ENCODE measurements at regions not wholly inside any gene's neighbourhood (a gene's known extent, or its start where the extent isn't known, plus 50 kb on each side); places are given as distances from the start of the nearest gene placed in this dataset.

- POLR2A ChIA-PET: no interaction called here
- Histone ChIP-seq H3K27me3 (replicated peaks in 1 of 4; ENCODE audit: control extremely low read depth in 1 of 4, control insufficient read depth in 3 of 4, insufficient read depth in 4 of 4, low read length in 3 of 4) (peaks cover 0 to 21% (median 3%) of the 10 kb centered on the region in 4 experiments), H3K36me3 (replicated peaks in 1 of 2; ENCODE audit: control extremely low read depth in 1 of 2, control insufficient read depth in 1 of 2, extremely low read depth in 1 of 2, insufficient read depth in 2 of 2, low read length in 1 of 2) (no peaks in the 10 kb centered on the region), H3K9ac (ENCODE audit: low read length) (no peak overlapping the region), H3K4me2 (replicated peaks; ENCODE audit: low read depth, low read length, poor library complexity, severe bottlenecking) (no peak overlapping the region), H3K79me2 (ENCODE audit: control insufficient read depth, insufficient read depth, low read length) (no peaks in the 10 kb centered on the region), H3K4me3 (ENCODE audit: control extremely low read depth in 1 of 5, extremely low read depth in 1 of 5, insufficient read depth in 1 of 5, low read depth in 2 of 5, low read length in 4 of 5) (no peak overlapping the region), H3K9me3 (ENCODE audit: control extremely low read depth in 1 of 3, control insufficient read depth in 2 of 3, insufficient read depth in 1 of 3, low read length in 2 of 3) (peaks cover 0 to 16% (median 0%) of the 10 kb centered on the region in 3 donors), H3K4me1 (ENCODE audit: control insufficient read depth in 2 of 2, insufficient read depth in 2 of 2, low read length in 2 of 2) (peaks cover 0 to 5% of the 10 kb centered on the region in 2 donors), H3K27ac (ENCODE audit: low read length in 2 of 2) (no peak overlapping the region), H2AFZ (ENCODE audit: insufficient read depth, low read depth, low read length, poor library complexity, severe bottlenecking) (no peak overlapping the region), H4K20me1 (ENCODE audit: control insufficient read depth, insufficient read depth, low read length, poor library complexity, severe bottlenecking) (no peaks in the 10 kb centered on the region)
- no peaks in the 10 kb centered on the region for H3K9me3 Mint-ChIP-seq (ENCODE audit: insufficient read depth)
- ATAC-seq (ENCODE audit: low read depth) (no peak), DNase-seq (no peak)
- no peak overlapping the region for H3K27ac Mint-ChIP-seq
- CTCF ChIA-PET: interaction anchor here (1.3 kb wide), 1 partner anchor 385 kb away, joined by 3 read pairs; no protein-coding TSS in a partner anchor
- H3K4me1 Mint-ChIP-seq: no peaks in the 10 kb centered on the region
- intact Hi-C loops (cut with micrococcal nuclease): loop anchor here (5.0 kb wide), 1 partner anchor 382 kb away; no protein-coding TSS in a partner anchor
- no peak overlapping the region for H3K4me3 Mint-ChIP-seq
- WGBS (ENCODE audit: insufficient coverage): 91% methylated on average over 4 of the region's 4 CpGs
- TF ChIP-seq EZH2 (IDR thresholded peaks at IDR 0.05; ENCODE audit: borderline replicate concordance, insufficient read depth, low read depth, low read length, poor library complexity, severe bottlenecking): no peak
- TF ChIP-seq, protein P1, sequence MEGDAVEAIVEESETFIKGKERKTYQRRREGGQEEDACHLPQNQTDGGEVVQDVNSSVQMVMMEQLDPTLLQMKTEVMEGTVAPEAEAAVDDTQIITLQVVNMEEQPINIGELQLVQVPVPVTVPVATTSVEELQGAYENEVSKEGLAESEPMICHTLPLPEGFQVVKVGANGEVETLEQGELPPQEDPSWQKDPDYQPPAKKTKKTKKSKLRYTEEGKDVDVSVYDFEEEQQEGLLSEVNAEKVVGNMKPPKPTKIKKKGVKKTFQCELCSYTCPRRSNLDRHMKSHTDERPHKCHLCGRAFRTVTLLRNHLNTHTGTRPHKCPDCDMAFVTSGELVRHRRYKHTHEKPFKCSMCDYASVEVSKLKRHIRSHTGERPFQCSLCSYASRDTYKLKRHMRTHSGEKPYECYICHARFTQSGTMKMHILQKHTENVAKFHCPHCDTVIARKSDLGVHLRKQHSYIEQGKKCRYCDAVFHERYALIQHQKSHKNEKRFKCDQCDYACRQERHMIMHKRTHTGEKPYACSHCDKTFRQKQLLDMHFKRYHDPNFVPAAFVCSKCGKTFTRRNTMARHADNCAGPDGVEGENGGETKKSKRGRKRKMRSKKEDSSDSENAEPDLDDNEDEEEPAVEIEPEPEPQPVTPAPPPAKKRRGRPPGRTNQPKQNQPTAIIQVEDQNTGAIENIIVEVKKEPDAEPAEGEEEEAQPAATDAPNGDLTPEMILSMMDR (IDR thresholded peaks at IDR 0.05): no peak
- peaks cover 14% of the 10 kb centered on the region for H3K27me3 Mint-ChIP-seq
These were observed 107.8 kb upstream of the NKX1-1 start for GRCh38 chr4:1513936-1514483.
